ENCODE measurements at regions not wholly inside any gene's neighbourhood (a gene's known extent, or its start where the extent isn't known, plus 50 kb on each side); places are given as distances from the start of the nearest gene placed in this dataset.

DNA sequence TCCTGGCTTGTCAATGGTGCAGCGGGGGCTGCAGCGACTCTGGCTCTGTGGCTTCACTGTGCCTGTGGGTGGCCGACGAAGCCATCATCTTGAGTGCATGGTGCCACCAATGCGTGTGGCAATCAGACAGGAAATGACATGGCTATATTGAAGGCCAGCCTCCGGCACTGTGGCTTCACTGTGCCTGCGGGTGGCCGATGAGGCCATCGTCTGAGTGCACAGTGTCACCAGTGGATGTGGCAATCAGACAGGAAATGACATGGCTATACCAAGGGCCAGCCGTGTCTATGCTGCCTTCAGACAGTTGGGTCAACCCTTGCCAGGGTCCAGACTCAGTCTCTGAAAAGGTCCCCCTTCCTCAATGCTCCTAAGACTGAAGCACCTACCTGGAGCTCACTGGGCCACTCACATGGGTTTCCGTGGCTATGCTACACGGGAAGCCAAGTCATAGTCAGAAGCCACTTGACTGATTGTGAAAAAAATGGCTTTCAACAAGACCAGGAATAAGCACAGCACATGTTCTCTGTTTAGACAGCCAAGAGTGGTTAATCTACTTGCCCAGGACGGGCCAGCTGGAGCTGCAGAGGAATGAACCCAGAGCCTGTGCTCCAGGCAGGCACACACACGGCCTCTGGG is 67.5 kb upstream of the S1PR3 start (continued):
- TF ChIP-seq, protein P1, sequence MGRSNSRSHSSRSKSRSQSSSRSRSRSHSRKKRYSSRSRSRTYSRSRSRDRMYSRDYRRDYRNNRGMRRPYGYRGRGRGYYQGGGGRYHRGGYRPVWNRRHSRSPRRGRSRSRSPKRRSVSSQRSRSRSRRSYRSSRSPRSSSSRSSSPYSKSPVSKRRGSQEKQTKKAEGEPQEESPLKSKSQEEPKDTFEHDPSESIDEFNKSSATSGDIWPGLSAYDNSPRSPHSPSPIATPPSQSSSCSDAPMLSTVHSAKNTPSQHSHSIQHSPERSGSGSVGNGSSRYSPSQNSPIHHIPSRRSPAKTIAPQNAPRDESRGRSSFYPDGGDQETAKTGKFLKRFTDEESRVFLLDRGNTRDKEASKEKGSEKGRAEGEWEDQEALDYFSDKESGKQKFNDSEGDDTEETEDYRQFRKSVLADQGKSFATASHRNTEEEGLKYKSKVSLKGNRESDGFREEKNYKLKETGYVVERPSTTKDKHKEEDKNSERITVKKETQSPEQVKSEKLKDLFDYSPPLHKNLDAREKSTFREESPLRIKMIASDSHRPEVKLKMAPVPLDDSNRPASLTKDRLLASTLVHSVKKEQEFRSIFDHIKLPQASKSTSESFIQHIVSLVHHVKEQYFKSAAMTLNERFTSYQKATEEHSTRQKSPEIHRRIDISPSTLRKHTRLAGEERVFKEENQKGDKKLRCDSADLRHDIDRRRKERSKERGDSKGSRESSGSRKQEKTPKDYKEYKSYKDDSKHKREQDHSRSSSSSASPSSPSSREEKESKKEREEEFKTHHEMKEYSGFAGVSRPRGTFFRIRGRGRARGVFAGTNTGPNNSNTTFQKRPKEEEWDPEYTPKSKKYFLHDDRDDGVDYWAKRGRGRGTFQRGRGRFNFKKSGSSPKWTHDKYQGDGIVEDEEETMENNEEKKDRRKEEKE (IDR thresholded peaks at IDR 0.05): no peak
- no peak for TF ChIP-seq SUZ12 (IDR thresholded peaks at IDR 0.05; ENCODE audit: unreplicated experiment)

- intact Hi-C loops (cut with micrococcal nuclease; ENCODE audit: unreplicated experiment): no loop called here
- no peaks in the 10 kb centered on the region; the same call in none of the 2 replicates for H3K4me1 ChIP-seq (ENCODE audit: control insufficient read depth, insufficient read depth, low read length)
- TF ChIP-seq ETV6 (conservative IDR thresholded peaks at IDR 0.05 in 1 of 2, IDR thresholded peaks at IDR 0.05 in 1 of 2; ENCODE audit: borderline replicate concordance in 1 of 2, low read depth in 1 of 2) (no peak), SMAD1 (IDR thresholded peaks at IDR 0.05; ENCODE audit: low read depth, partially characterized antibody) (no peak), EED (IDR thresholded peaks at IDR 0.05; ENCODE audit: low read depth) (no peak), ZSCAN29 (IDR thresholded peaks at IDR 0.05) (no peak), TARDBP (IDR thresholded peaks at IDR 0.05; ENCODE audit: borderline replicate concordance) (no peak), PAX8 (IDR thresholded peaks at IDR 0.05) (no peak)
- TF ChIP-seq, protein P2, sequence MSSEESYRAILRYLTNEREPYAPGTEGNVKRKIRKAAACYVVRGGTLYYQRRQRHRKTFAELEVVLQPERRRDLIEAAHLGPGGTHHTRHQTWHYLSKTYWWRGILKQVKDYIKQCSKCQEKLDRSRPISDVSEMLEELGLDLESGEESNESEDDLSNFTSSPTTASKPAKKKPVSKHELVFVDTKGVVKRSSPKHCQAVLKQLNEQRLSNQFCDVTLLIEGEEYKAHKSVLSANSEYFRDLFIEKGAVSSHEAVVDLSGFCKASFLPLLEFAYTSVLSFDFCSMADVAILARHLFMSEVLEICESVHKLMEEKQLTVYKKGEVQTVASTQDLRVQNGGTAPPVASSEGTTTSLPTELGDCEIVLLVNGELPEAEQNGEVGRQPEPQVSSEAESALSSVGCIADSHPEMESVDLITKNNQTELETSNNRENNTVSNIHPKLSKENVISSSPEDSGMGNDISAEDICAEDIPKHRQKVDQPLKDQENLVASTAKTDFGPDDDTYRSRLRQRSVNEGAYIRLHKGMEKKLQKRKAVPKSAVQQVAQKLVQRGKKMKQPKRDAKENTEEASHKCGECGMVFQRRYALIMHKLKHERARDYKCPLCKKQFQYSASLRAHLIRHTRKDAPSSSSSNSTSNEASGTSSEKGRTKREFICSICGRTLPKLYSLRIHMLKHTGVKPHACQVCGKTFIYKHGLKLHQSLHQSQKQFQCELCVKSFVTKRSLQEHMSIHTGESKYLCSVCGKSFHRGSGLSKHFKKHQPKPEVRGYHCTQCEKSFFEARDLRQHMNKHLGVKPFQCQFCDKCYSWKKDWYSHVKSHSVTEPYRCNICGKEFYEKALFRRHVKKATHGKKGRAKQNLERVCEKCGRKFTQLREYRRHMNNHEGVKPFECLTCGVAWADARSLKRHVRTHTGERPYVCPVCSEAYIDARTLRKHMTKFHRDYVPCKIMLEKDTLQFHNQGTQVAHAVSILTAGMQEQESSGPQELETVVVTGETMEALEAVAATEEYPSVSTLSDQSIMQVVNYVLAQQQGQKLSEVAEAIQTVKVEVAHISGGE (CRISPR knock-in tag; IDR thresholded peaks at IDR 0.05): no peak
- TF ChIP-seq, protein P3, sequence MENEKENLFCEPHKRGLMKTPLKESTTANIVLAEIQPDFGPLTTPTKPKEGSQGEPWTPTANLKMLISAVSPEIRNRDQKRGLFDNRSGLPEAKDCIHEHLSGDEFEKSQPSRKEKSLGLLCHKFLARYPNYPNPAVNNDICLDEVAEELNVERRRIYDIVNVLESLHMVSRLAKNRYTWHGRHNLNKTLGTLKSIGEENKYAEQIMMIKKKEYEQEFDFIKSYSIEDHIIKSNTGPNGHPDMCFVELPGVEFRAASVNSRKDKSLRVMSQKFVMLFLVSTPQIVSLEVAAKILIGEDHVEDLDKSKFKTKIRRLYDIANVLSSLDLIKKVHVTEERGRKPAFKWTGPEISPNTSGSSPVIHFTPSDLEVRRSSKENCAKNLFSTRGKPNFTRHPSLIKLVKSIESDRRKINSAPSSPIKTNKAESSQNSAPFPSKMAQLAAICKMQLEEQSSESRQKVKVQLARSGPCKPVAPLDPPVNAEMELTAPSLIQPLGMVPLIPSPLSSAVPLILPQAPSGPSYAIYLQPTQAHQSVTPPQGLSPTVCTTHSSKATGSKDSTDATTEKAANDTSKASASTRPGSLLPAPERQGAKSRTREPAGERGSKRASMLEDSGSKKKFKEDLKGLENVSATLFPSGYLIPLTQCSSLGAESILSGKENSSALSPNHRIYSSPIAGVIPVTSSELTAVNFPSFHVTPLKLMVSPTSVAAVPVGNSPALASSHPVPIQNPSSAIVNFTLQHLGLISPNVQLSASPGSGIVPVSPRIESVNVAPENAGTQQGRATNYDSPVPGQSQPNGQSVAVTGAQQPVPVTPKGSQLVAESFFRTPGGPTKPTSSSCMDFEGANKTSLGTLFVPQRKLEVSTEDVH (IDR thresholded peaks at IDR 0.05; ENCODE audit: low read depth, partially characterized antibody): no peak
Measured at GRCh38 chr9:88925481-88925880, 65.8 kb upstream of the S1PR3 start.

More at GRCh38 chr9:88925481-88925880, 65.8 kb upstream of the S1PR3 start:
- H3K9ac ChIP-seq (ENCODE audit: control insufficient read depth, insufficient read depth, low read length): no peak overlapping the region
- H3K27ac ChIP-seq (ENCODE audit: control insufficient read depth, insufficient read depth): no peak overlapping the region
- DNase-seq (ENCODE audit: low read depth, low spot score) (no peak), ATAC-seq (no peak), FAIRE-seq (no peak)
- ChIA-PET CTCF (no interaction called here), RAD21 (ENCODE audit: unreplicated experiment) (no interaction called here), POLR2A (no interaction called here), SMC1A (ENCODE audit: uncharacterized antibody, unreplicated experiment) (interaction anchor here (0.6 kb wide), 1 partner anchor 129 kb away, joined by 3 read pairs; no protein-coding TSS in a partner anchor)
- no peaks in the 10 kb centered on the region for H3K27me3 ChIP-seq (replicated peaks in 1 of 2; ENCODE audit: control insufficient read depth in 2 of 2, insufficient read depth in 2 of 2, low read length in 1 of 2)
- BruUV-seq (replicated peaks): no TSS peak
- H4K20me1 ChIP-seq (ENCODE audit: control insufficient read depth, insufficient read depth): no peaks in the 10 kb centered on the region; the same call in 1 of the 2 replicates
- H2AFZ ChIP-seq (ENCODE audit: control insufficient read depth, low read depth, low read length): no peak overlapping the region
- in situ Hi-C loops (cut with MboI): no loop called here
- no peaks in the 10 kb centered on the region for H3K9me3 ChIP-seq (replicated peaks; ENCODE audit: control insufficient read depth, insufficient read depth, low read length)
- no peak overlapping the region for H3K4me3 ChIP-seq
- 52% methylated on average over 5 of the region's 5 CpGs for whole genome bisulfite sequencing (ENCODE audit: insufficient coverage, insufficient replicate concordance, low lambda C conversion rate, missing lambda C conversion rate)
- H3K36me3 ChIP-seq (ENCODE audit: control insufficient read depth in 2 of 2, insufficient read depth in 2 of 2, low read length in 1 of 2): no peaks in the 10 kb centered on the region
- H3K79me2 ChIP-seq (ENCODE audit: control insufficient read depth, insufficient read depth, low read length): no peaks in the 10 kb centered on the region
- no peak overlapping the region for H3K4me2 ChIP-seq (ENCODE audit: control insufficient read depth, insufficient read depth)
